Caco-2 (cell line): ENCODE measurements at regions not wholly inside any gene's neighbourhood (a gene's known extent, or its start where the extent isn't known, plus 50 kb on each side); places are given as distances from the start of the nearest gene placed in this dataset.

ENCODE experiments used
- BruUV-seq: library from RNA; stranded (reverse); fragments of 400-500 nt; replicated peaks from 2 replicates; lab custom pipeline; 2021; lab: Mats Ljungman, UMichigan
- CTCF ChIA-PET: fragments of 300-600 bp; sonication (Branson Sonifier 250); formaldehyde crosslinking; loops from one replicate; lab custom pipeline; 2022; ENCODE audit warnings: antibody characterized with exemption; lab: Charles Lee
- POLR2A ChIA-PET: fragments of 300-600 bp; sonication (Branson Sonifier 250); formaldehyde crosslinking; loops from one replicate; lab custom pipeline; 2022; ENCODE audit warnings: antibody characterized with exemption; lab: Charles Lee
- DNase-seq, 2 experiments: peaks; one replicate each; pipeline versions ENCODE4 v3.0.0 to v3.0.0-alpha.2; 2020 to 2022
- H3K27me3 ChIP-seq: replicated peaks from 2 replicates; pipeline ENCODE4 v1.6.0; 2011; ENCODE audit warnings: low read length; ENCODE audit not compliant: control insufficient read depth, insufficient read depth
- H3K36me3 ChIP-seq: 2 replicates; pipeline ENCODE4 v1.5.1; 2011; ENCODE audit warnings: low read length; ENCODE audit not compliant: control insufficient read depth, insufficient read depth
- H3K4me1 ChIP-seq: fragments of 250-450 bp; sonication (Bioruptor Pico); 2 replicates; pipeline ENCODE4 v1.5.1; 2020; ENCODE audit warnings: mild to moderate bottlenecking
- H3K4me3 ChIP-seq: 2 replicates; pipeline ENCODE4 v1.5.1; 2011; ENCODE audit warnings: low read depth, mild to moderate bottlenecking, control low read depth, low read length
- H3K9me3 ChIP-seq: fragments of 250-450 bp; sonication (Bioruptor Pico); 2 replicates; pipeline ENCODE4 v1.5.1; 2020; ENCODE audit warnings: mild to moderate bottlenecking, moderate library complexity
- H3K27ac Mint-ChIP-seq: one replicate; pipeline ENCODE4 v1.8.0; 2022; ENCODE audit warnings: mixed read lengths; ENCODE audit not compliant: unreplicated experiment
- H3K27me3 Mint-ChIP-seq: one replicate; pipeline ENCODE4 v1.8.0; 2022; ENCODE audit warnings: mixed read lengths; ENCODE audit not compliant: insufficient read depth, unreplicated experiment
- H3K36me3 Mint-ChIP-seq: one replicate; pipeline ENCODE4 v1.8.0; 2022; ENCODE audit warnings: mild to moderate bottlenecking, mixed read lengths; ENCODE audit not compliant: insufficient read depth, unreplicated experiment
- H3K4me1 Mint-ChIP-seq: one replicate; pipeline ENCODE4 v1.8.0; 2022; ENCODE audit warnings: low read depth, mixed read lengths; ENCODE audit not compliant: unreplicated experiment
- H3K4me3 Mint-ChIP-seq: one replicate; pipeline ENCODE4 v1.8.0; 2022; ENCODE audit warnings: mild to moderate bottlenecking, moderate library complexity, mixed read lengths; ENCODE audit not compliant: unreplicated experiment
- H3K9me3 Mint-ChIP-seq: one replicate; pipeline ENCODE4 v1.8.0; 2022; ENCODE audit warnings: mixed read lengths; ENCODE audit not compliant: unreplicated experiment
- CTCF ChIP-seq, 2 experiments: fragments of 200-600 bp in 1 of 2; IDR thresholded peaks; 1 replicate in 1 of 2; 2 replicates in 1 of 2; pipeline versions ENCODE4 v1.5.1 to v1.8.0; 2011 to 2022; ENCODE audit warnings: antibody characterized with exemption in 1 of 2, control low read depth in 1 of 2, inconsistent platforms in 1 of 2, low read depth in 1 of 2, low read length in 1 of 2, mild to moderate bottlenecking in 1 of 2, moderate library complexity in 1 of 2; ENCODE audit not compliant: insufficient read depth in 1 of 2, severe bottlenecking in 1 of 2, unreplicated experiment in 1 of 2
- intact Hi-C: fragments of 100-400 bp; cut with micrococcal nuclease; formaldehyde crosslinking; loops from one replicate; pipeline ENCODE4 v1.10.0; 2022; ENCODE audit not compliant: unreplicated experiment

DNA sequence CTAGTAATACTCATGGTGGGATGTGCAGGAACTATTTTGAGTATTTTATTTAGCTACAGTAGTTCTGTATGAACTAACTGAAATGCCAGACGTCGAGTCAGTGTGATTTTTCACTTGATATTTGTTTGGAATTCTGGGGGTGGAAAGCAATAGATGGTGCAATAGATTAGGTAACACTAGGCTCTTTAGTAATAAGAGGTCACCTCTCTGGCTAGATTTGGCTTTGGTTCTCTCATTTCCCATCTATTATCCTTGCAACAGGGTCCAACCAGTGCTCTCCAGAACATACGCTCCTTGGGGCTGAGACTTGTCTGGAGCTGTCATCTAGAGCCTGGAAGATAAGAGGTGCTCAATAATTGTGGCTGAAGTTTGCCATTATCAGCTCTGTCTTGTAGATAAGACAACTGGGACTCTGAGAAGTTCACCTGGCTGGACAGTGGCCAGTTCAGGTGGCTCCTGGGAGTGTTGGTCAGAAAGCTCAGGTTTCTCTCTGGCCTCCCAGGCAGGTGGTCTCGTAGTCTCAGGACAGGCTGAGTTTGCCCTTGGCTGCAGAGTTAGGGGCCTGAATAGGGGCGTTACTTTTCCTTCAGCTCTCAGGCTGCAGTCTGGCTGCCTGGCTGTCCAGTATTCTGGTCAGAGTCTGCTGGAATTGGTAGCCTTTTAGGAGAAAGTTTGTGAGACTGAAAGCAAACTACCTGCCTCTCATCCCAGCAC lies 277.5 kb upstream of the RGMA start:
- no peak overlapping the region for H3K4me3 Mint-ChIP-seq
- no TSS peak for BruUV-seq
- no peak for TF ChIP-seq CTCF (IDR thresholded peaks at IDR 0.05; ENCODE audit: insufficient read depth in 1 of 2, low read depth in 1 of 2, low read length in 1 of 2, severe bottlenecking in 1 of 2, unreplicated experiment in 1 of 2)
- H3K27me3 ChIP-seq = no peaks in the 10 kb centered on the region
- no peaks in the 10 kb centered on the region for H3K9me3 Mint-ChIP-seq
- H3K4me1 ChIP-seq = peaks cover 5% of the 10 kb centered on the region; the same call in 1 of the 2 replicates
- no peak overlapping the region for H3K4me3 ChIP-seq
- no peaks in the 10 kb centered on the region for H3K36me3 Mint-ChIP-seq
- no peaks in the 10 kb centered on the region for H3K9me3 ChIP-seq
- no peak overlapping the region for H3K27ac Mint-ChIP-seq
- no peaks in the 10 kb centered on the region for H3K27me3 Mint-ChIP-seq
- no peaks in the 10 kb centered on the region for H3K36me3 ChIP-seq
- CTCF ChIA-PET = no interaction called here
- POLR2A ChIA-PET = no interaction called here
- no peak for DNase-seq
- intact Hi-C loops = no loop called here
- peaks cover 7% of the 10 kb centered on the region for H3K4me1 Mint-ChIP-seq

GRCh38 chr15:93362821-93363220 lies 273.8 kb upstream of the RGMA start:
- Mint-ChIP-seq H3K27me3 (no peaks in the 10 kb centered on the region), H3K9me3 (no peaks in the 10 kb centered on the region), H3K4me3 (no peak overlapping the region), H3K27ac (no peak overlapping the region), H3K36me3 (no peaks in the 10 kb centered on the region), H3K4me1 (peaks cover 15% of the 10 kb centered on the region)
- Histone ChIP-seq H3K4me1 (peaks cover 5% of the 10 kb centered on the region; the same call in 1 of the 2 replicates), H3K9me3 (no peaks in the 10 kb centered on the region), H3K36me3 (no peaks in the 10 kb centered on the region), H3K4me3 (no peak overlapping the region), H3K27me3 (no peaks in the 10 kb centered on the region)
- ChIA-PET POLR2A (no interaction called here), CTCF (no interaction called here)
- intact Hi-C loops = no loop called here
- no TSS peak for BruUV-seq
- no peak for DNase-seq
- no peak for TF ChIP-seq CTCF (IDR thresholded peaks at IDR 0.05; ENCODE audit: insufficient read depth in 1 of 2, low read depth in 1 of 2, low read length in 1 of 2, severe bottlenecking in 1 of 2, unreplicated experiment in 1 of 2)

GRCh38 chr15:93362203-93362602 lies 273.2 kb upstream of the RGMA start:
- peaks cover 15% of the 10 kb centered on the region for H3K4me1 Mint-ChIP-seq
- Histone ChIP-seq H3K4me3 (no peak overlapping the region), H3K27me3 (no peaks in the 10 kb centered on the region), H3K36me3 (no peaks in the 10 kb centered on the region), H3K4me1 (peaks cover 5% of the 10 kb centered on the region; the same call in 1 of the 2 replicates), H3K9me3 (no peaks in the 10 kb centered on the region)
- TF ChIP-seq CTCF (IDR thresholded peaks at IDR 0.05; ENCODE audit: insufficient read depth in 1 of 2, low read depth in 1 of 2, low read length in 1 of 2, severe bottlenecking in 1 of 2, unreplicated experiment in 1 of 2) = no peak
- H3K36me3 Mint-ChIP-seq = no peaks in the 10 kb centered on the region
- ChIA-PET CTCF (no interaction called here), POLR2A (no interaction called here)
- no peaks in the 10 kb centered on the region for H3K27me3 Mint-ChIP-seq
- H3K27ac Mint-ChIP-seq = no peak overlapping the region
- H3K9me3 Mint-ChIP-seq = no peaks in the 10 kb centered on the region
- H3K4me3 Mint-ChIP-seq = no peak overlapping the region
- intact Hi-C loops = no loop called here
- BruUV-seq = no TSS peak
- DNase-seq = no peak
